ENCODE measurements at regions not wholly inside any gene's neighbourhood (a gene's known extent, or its start where the extent isn't known, plus 50 kb on each side); places are given as distances from the start of the nearest gene placed in this dataset.

GRCh38 chr11:134481135-134481534 lies 69.1 kb upstream of the B3GAT1 start:
- Histone ChIP-seq H3K9me2 (replicated peaks; ENCODE audit: insufficient read depth, low read length) (no peaks in the 10 kb centered on the region), H3K9ac (ENCODE audit: low read length) (no peak overlapping the region)

GRCh38 chr11:134480136-134480712 lies 68.2 kb upstream of the B3GAT1 start:
- no peaks in the 10 kb centered on the region for H3K79me2 ChIP-seq (ENCODE audit: low read length)
- H3K27me3 ChIP-seq (ENCODE audit: low read length): no peaks in the 10 kb centered on the region
- H3K27ac ChIP-seq (ENCODE audit: low read length): no peak overlapping the region
- no peaks in the 10 kb centered on the region for H3K9me3 ChIP-seq (ENCODE audit: low read length)
- no peak overlapping the region for H3K9ac ChIP-seq (ENCODE audit: low read length)
- no peak for DNase-seq
- H3K4me1 ChIP-seq (ENCODE audit: low read length): no peaks in the 10 kb centered on the region
- no peak overlapping the region for H3K4me3 ChIP-seq (ENCODE audit: low read length)
- H3K36me3 ChIP-seq (ENCODE audit: insufficient read depth, low read length): no peaks in the 10 kb centered on the region
- H2AFZ ChIP-seq (ENCODE audit: low read length): no peak overlapping the region
- H4K20me1 ChIP-seq (ENCODE audit: insufficient read depth, low read depth, low read length): no peaks in the 10 kb centered on the region
- no peaks in the 10 kb centered on the region for H3K9me2 ChIP-seq (replicated peaks; ENCODE audit: insufficient read depth, low read length)
- no peak overlapping the region for H3K4me2 ChIP-seq (ENCODE audit: low read depth, low read length, poor library complexity, severe bottlenecking)

More at GRCh38 chr11:134481135-134481534, 69.1 kb upstream of the B3GAT1 start:
- Histone ChIP-seq H3K4me3 (ENCODE audit: low read length) (no peak overlapping the region), H3K79me2 (ENCODE audit: low read length) (no peaks in the 10 kb centered on the region), H3K9me3 (ENCODE audit: low read length) (no peaks in the 10 kb centered on the region), H3K36me3 (ENCODE audit: insufficient read depth, low read length) (no peaks in the 10 kb centered on the region), H3K4me2 (ENCODE audit: low read depth, low read length, poor library complexity, severe bottlenecking) (no peak overlapping the region), H4K20me1 (ENCODE audit: insufficient read depth, low read depth, low read length) (no peaks in the 10 kb centered on the region), H2AFZ (ENCODE audit: low read length) (no peak overlapping the region), H3K27me3 (ENCODE audit: low read length) (no peaks in the 10 kb centered on the region), H3K27ac (ENCODE audit: low read length) (no peak overlapping the region), H3K4me1 (ENCODE audit: low read length) (no peaks in the 10 kb centered on the region)
- DNase-seq: no peak

GRCh38 chr11:134479206-134480135 lies 67.4 kb upstream of the B3GAT1 start:
- Histone ChIP-seq H3K4me1 (ENCODE audit: low read length) (no peaks in the 10 kb centered on the region), H3K9me3 (ENCODE audit: low read length) (no peaks in the 10 kb centered on the region), H2AFZ (ENCODE audit: low read length) (no peak overlapping the region), H3K9me2 (replicated peaks; ENCODE audit: insufficient read depth, low read length) (no peaks in the 10 kb centered on the region), H3K27me3 (ENCODE audit: low read length) (no peaks in the 10 kb centered on the region), H3K36me3 (ENCODE audit: insufficient read depth, low read length) (no peaks in the 10 kb centered on the region), H3K9ac (ENCODE audit: low read length) (no peak overlapping the region), H3K4me3 (ENCODE audit: low read length) (no peak overlapping the region), H3K27ac (ENCODE audit: low read length) (no peak overlapping the region), H4K20me1 (ENCODE audit: insufficient read depth, low read depth, low read length) (no peaks in the 10 kb centered on the region), H3K79me2 (ENCODE audit: low read length) (no peaks in the 10 kb centered on the region), H3K4me2 (ENCODE audit: low read depth, low read length, poor library complexity, severe bottlenecking) (no peak overlapping the region)
- DNase-seq: no peak

- no peak overlapping the region for H3K4me2 ChIP-seq (ENCODE audit: low read depth, low read length, poor library complexity, severe bottlenecking)
- H3K36me3 ChIP-seq (ENCODE audit: insufficient read depth, low read length): no peaks in the 10 kb centered on the region
- no peaks in the 10 kb centered on the region for H4K20me1 ChIP-seq (ENCODE audit: insufficient read depth, low read depth, low read length)
- no peaks in the 10 kb centered on the region for H3K27me3 ChIP-seq (ENCODE audit: low read length)
- no peaks in the 10 kb centered on the region for H3K9me2 ChIP-seq (replicated peaks; ENCODE audit: insufficient read depth, low read length)
- H3K79me2 ChIP-seq (ENCODE audit: low read length): no peaks in the 10 kb centered on the region
- H3K9me3 ChIP-seq (ENCODE audit: low read length): no peaks in the 10 kb centered on the region
- H3K4me3 ChIP-seq (ENCODE audit: low read length): no peak overlapping the region
- H3K4me1 ChIP-seq (ENCODE audit: low read length): no peaks in the 10 kb centered on the region
- H3K27ac ChIP-seq (ENCODE audit: low read length): no peak overlapping the region
- H2AFZ ChIP-seq (ENCODE audit: low read length): no peak overlapping the region
- no peak overlapping the region for H3K9ac ChIP-seq (ENCODE audit: low read length)
- no peak for DNase-seq
Observed at GRCh38 chr11:134478611-134479010, 66.6 kb upstream of the B3GAT1 start.

GRCh38 chr11:134478176-134478575 lies 66.1 kb upstream of the B3GAT1 start:
- H3K4me2 ChIP-seq (ENCODE audit: low read depth, low read length, poor library complexity, severe bottlenecking): no peak overlapping the region
- no peaks in the 10 kb centered on the region for H3K36me3 ChIP-seq (ENCODE audit: insufficient read depth, low read length)
- H3K9me3 ChIP-seq (ENCODE audit: low read length): no peaks in the 10 kb centered on the region
- H3K9me2 ChIP-seq (replicated peaks; ENCODE audit: insufficient read depth, low read length): no peaks in the 10 kb centered on the region
- H3K79me2 ChIP-seq (ENCODE audit: low read length): no peaks in the 10 kb centered on the region
- H3K4me3 ChIP-seq (ENCODE audit: low read length): no peak overlapping the region
- no peak overlapping the region for H3K9ac ChIP-seq (ENCODE audit: low read length)
- H2AFZ ChIP-seq (ENCODE audit: low read length): no peak overlapping the region
- H3K27me3 ChIP-seq (ENCODE audit: low read length): no peaks in the 10 kb centered on the region
- H3K27ac ChIP-seq (ENCODE audit: low read length): no peak overlapping the region
- no peaks in the 10 kb centered on the region for H4K20me1 ChIP-seq (ENCODE audit: insufficient read depth, low read depth, low read length)
- no peak for DNase-seq
- no peaks in the 10 kb centered on the region for H3K4me1 ChIP-seq (ENCODE audit: low read length)

- Histone ChIP-seq H4K20me1 (ENCODE audit: insufficient read depth, low read depth, low read length) (no peaks in the 10 kb centered on the region), H3K9me2 (replicated peaks; ENCODE audit: insufficient read depth, low read length) (no peaks in the 10 kb centered on the region), H3K4me2 (ENCODE audit: low read depth, low read length, poor library complexity, severe bottlenecking) (no peak overlapping the region), H3K27me3 (ENCODE audit: low read length) (no peaks in the 10 kb centered on the region), H3K79me2 (ENCODE audit: low read length) (no peaks in the 10 kb centered on the region), H3K27ac (ENCODE audit: low read length) (no peak overlapping the region), H2AFZ (ENCODE audit: low read length) (no peak overlapping the region), H3K4me3 (ENCODE audit: low read length) (no peak overlapping the region), H3K4me1 (ENCODE audit: low read length) (no peaks in the 10 kb centered on the region), H3K9ac (ENCODE audit: low read length) (no peak overlapping the region), H3K9me3 (ENCODE audit: low read length) (no peaks in the 10 kb centered on the region), H3K36me3 (ENCODE audit: insufficient read depth, low read length) (no peaks in the 10 kb centered on the region)
- DNase-seq: no peak
Observed at GRCh38 chr11:134477486-134477885, 65.4 kb upstream of the B3GAT1 start.

GRCh38 chr11:134476435-134477021 lies 64.5 kb upstream of the B3GAT1 start:
- H3K4me1 ChIP-seq (ENCODE audit: low read length): no peaks in the 10 kb centered on the region
- H3K27me3 ChIP-seq (ENCODE audit: low read length): no peaks in the 10 kb centered on the region
- H3K36me3 ChIP-seq (ENCODE audit: insufficient read depth, low read length): no peaks in the 10 kb centered on the region
- no peak for DNase-seq
- H3K9ac ChIP-seq (ENCODE audit: low read length): no peak overlapping the region
- no peaks in the 10 kb centered on the region for H4K20me1 ChIP-seq (ENCODE audit: insufficient read depth, low read depth, low read length)
- no peak overlapping the region for H3K4me3 ChIP-seq (ENCODE audit: low read length)
- no peaks in the 10 kb centered on the region for H3K79me2 ChIP-seq (ENCODE audit: low read length)
- H3K9me3 ChIP-seq (ENCODE audit: low read length): no peaks in the 10 kb centered on the region
- H3K9me2 ChIP-seq (replicated peaks; ENCODE audit: insufficient read depth, low read length): no peaks in the 10 kb centered on the region
- no peak overlapping the region for H3K27ac ChIP-seq (ENCODE audit: low read length)
- no peak overlapping the region for H2AFZ ChIP-seq (ENCODE audit: low read length)
- H3K4me2 ChIP-seq (ENCODE audit: low read depth, low read length, poor library complexity, severe bottlenecking): no peak overlapping the region

GRCh38 chr11:134475951-134476350 lies 63.9 kb upstream of the B3GAT1 start:
- no peak overlapping the region for H3K9ac ChIP-seq (ENCODE audit: low read length)
- H3K4me1 ChIP-seq (ENCODE audit: low read length): no peaks in the 10 kb centered on the region
- no peaks in the 10 kb centered on the region for H4K20me1 ChIP-seq (ENCODE audit: insufficient read depth, low read depth, low read length)
- no peaks in the 10 kb centered on the region for H3K79me2 ChIP-seq (ENCODE audit: low read length)
- H3K4me3 ChIP-seq (ENCODE audit: low read length): no peak overlapping the region
- no peak overlapping the region for H2AFZ ChIP-seq (ENCODE audit: low read length)
- no peaks in the 10 kb centered on the region for H3K27me3 ChIP-seq (ENCODE audit: low read length)
- H3K27ac ChIP-seq (ENCODE audit: low read length): no peak overlapping the region
- no peak overlapping the region for H3K4me2 ChIP-seq (ENCODE audit: low read depth, low read length, poor library complexity, severe bottlenecking)
- H3K9me2 ChIP-seq (replicated peaks; ENCODE audit: insufficient read depth, low read length): no peaks in the 10 kb centered on the region
- no peaks in the 10 kb centered on the region for H3K36me3 ChIP-seq (ENCODE audit: insufficient read depth, low read length)
- no peak for DNase-seq
- no peaks in the 10 kb centered on the region for H3K9me3 ChIP-seq (ENCODE audit: low read length)

All from Karpas-422 (cell line).